Mesenchymal stem cell (in vitro differentiated cells and primary cell): ENCODE measurements at regions not wholly inside any gene's neighbourhood (a gene's known extent, or its start where the extent isn't known, plus 50 kb on each side); places are given as distances from the start of the nearest gene placed in this dataset.

Experiments used
- DNase-seq: peaks from one replicate; pipeline ENCODE4 v3.0.0-alpha.2; 2013
- H2AFZ ChIP-seq: one replicate; pipeline ENCODE4 v1.6.1; 2013; ENCODE audit warnings: low read depth, mild to moderate bottlenecking, control low read depth, inconsistent platforms, low read length, moderate library complexity
- H2AK5ac ChIP-seq: 2 replicates; pipeline ENCODE4 v1.6.1; 2013; ENCODE audit warnings: low read length, moderate library complexity, mild to moderate bottlenecking, inconsistent platforms; ENCODE audit not compliant: severe bottlenecking
- H2BK120ac ChIP-seq: one replicate; pipeline ENCODE4 v1.6.1; 2013; ENCODE audit warnings: low read depth, mild to moderate bottlenecking, inconsistent platforms, low read length, moderate library complexity
- H2BK12ac ChIP-seq, 2 experiments: one replicate each; pipeline ENCODE4 v1.6.1; 2013; ENCODE audit warnings: inconsistent platforms in 2 of 2, low read length in 2 of 2, mild to moderate bottlenecking in 2 of 2, moderate library complexity in 2 of 2, control low read depth in 1 of 2
- H2BK15ac ChIP-seq: one replicate; pipeline ENCODE4 v1.6.1; 2013; ENCODE audit warnings: mild to moderate bottlenecking, low read depth, inconsistent platforms; ENCODE audit not compliant: poor library complexity, severe bottlenecking
- H2BK5ac ChIP-seq: 2 replicates; pipeline ENCODE4 v1.6.1; 2013; ENCODE audit warnings: low read depth, mild to moderate bottlenecking, low read length, control low read depth, inconsistent platforms; ENCODE audit not compliant: poor library complexity, severe bottlenecking
- H3K14ac ChIP-seq, 2 experiments: one replicate each; pipeline ENCODE4 v1.6.1; 2013; ENCODE audit warnings: inconsistent platforms in 2 of 2, low read length in 2 of 2, control low read depth in 1 of 2, mild to moderate bottlenecking in 1 of 2, moderate library complexity in 1 of 2
- H3K18ac ChIP-seq, 2 experiments: one replicate each; pipeline ENCODE4 v1.6.1; 2013; ENCODE audit warnings: inconsistent platforms in 2 of 2, low read length in 2 of 2, control low read depth in 1 of 2, low read depth in 1 of 2, mild to moderate bottlenecking in 1 of 2
- H3K23ac ChIP-seq, 2 experiments: one replicate each; pipeline ENCODE4 v1.6.1; 2013; ENCODE audit warnings: inconsistent platforms in 2 of 2, low read length in 2 of 2, mild to moderate bottlenecking in 2 of 2, moderate library complexity in 2 of 2, control low read depth in 1 of 2
- H3K27ac ChIP-seq: 2 replicates; pipeline ENCODE4 v1.5.1; 2013; ENCODE audit warnings: mild to moderate bottlenecking, moderate library complexity, low read length, control low read depth, inconsistent platforms; ENCODE audit not compliant: poor library complexity, severe bottlenecking
- H3K27me3 ChIP-seq, 2 experiments: 2 replicates each; pipeline versions ENCODE4 v1.6.1 to v1.7.0; 2013; ENCODE audit warnings: low read length in 2 of 2, mild to moderate bottlenecking in 2 of 2, moderate library complexity in 2 of 2, control low read depth in 1 of 2, inconsistent platforms in 1 of 2; ENCODE audit not compliant: control insufficient read depth in 1 of 2, insufficient read depth in 1 of 2
- H3K36me3 ChIP-seq, 2 experiments: 2 replicates each; pipeline versions ENCODE4 v1.6.1 to v1.7.0; 2013; ENCODE audit warnings: low read length in 2 of 2, control low read depth in 1 of 2, inconsistent platforms in 1 of 2, low read depth in 1 of 2, mild to moderate bottlenecking in 1 of 2; ENCODE audit not compliant: insufficient read depth in 2 of 2, control insufficient read depth in 1 of 2
- H3K4ac ChIP-seq, 2 experiments: one replicate each; pipeline ENCODE4 v1.6.1; 2013; ENCODE audit warnings: inconsistent platforms in 2 of 2, low read length in 2 of 2, mild to moderate bottlenecking in 2 of 2, moderate library complexity in 2 of 2, control low read depth in 1 of 2, low read depth in 1 of 2
- H3K4me1 ChIP-seq: 2 replicates; pipeline ENCODE4 v1.6.1; 2013; ENCODE audit warnings: low read depth, low read length, control low read depth; ENCODE audit not compliant: control insufficient read depth, insufficient read depth
- H3K4me2 ChIP-seq: 2 replicates; pipeline ENCODE4 v1.6.1; 2013; ENCODE audit warnings: low read length, mild to moderate bottlenecking, inconsistent platforms; ENCODE audit not compliant: poor library complexity, severe bottlenecking
- H3K4me3 ChIP-seq, 2 experiments: 2 replicates each; pipeline versions ENCODE4 v1.5.1 to v1.7.0; 2013; ENCODE audit warnings: low read length in 2 of 2, mild to moderate bottlenecking in 2 of 2, control low read depth in 1 of 2, low read depth in 1 of 2; ENCODE audit not compliant: insufficient read depth in 1 of 2
- H3K79me1 ChIP-seq: replicated peaks from 2 replicates; pipeline ENCODE4 v1.6.1; 2013; ENCODE audit warnings: mild to moderate bottlenecking, control low read depth, low read length, inconsistent platforms; ENCODE audit not compliant: poor library complexity, severe bottlenecking
- H3K9ac ChIP-seq: 2 replicates; pipeline ENCODE4 v1.7.0; 2013; ENCODE audit warnings: mild to moderate bottlenecking, low read length, moderate library complexity
- H3K9me3 ChIP-seq: 2 replicates; pipeline ENCODE4 v1.7.0; 2013; ENCODE audit warnings: mild to moderate bottlenecking, low read length; ENCODE audit not compliant: control insufficient read depth
- H4K8ac ChIP-seq: one replicate; pipeline ENCODE4 v1.6.1; 2013; ENCODE audit warnings: inconsistent platforms, mild to moderate bottlenecking, low read length, moderate library complexity
- H4K91ac ChIP-seq: one replicate; pipeline ENCODE4 v1.6.1; 2013; ENCODE audit warnings: mild to moderate bottlenecking, low read length, inconsistent platforms
- WGBS: methylation state at CpG from one replicate; pipeline ENCODE4 v1.1.7; 2013; ENCODE audit warnings: mixed read lengths; 5-methylcytosine and 5-hydroxymethylcytosine counted together

DNA sequence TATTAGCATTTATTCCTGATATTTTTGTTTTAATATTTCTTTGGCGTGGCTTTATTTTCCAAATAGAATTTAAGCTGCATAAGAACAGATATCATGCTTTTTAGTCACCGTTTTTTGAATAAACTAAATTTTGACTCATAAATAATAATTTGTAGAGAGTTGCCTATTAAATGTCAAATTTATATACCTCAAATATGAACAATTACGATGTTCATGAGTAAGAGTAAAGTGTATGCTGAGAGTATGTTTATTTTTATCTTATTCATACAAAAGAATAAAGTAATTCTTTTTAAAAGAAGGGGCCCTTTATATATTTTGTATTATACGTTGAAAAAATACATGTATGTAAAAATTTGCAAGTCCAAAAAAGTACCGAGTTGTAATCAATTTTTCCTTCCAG, 126.5 kb upstream of the NRIP1 start:
- no peak overlapping the region for H2BK12ac ChIP-seq
- H3K4me3 ChIP-seq = no peak overlapping the region
- H3K27ac ChIP-seq = no peak overlapping the region
- H3K9me3 ChIP-seq = no peaks in the 10 kb centered on the region
- DNase-seq = no peak
- no peak overlapping the region for H3K4me2 ChIP-seq
- no peak overlapping the region for H3K23ac ChIP-seq
- H3K4ac ChIP-seq = no peak overlapping the region
- H3K14ac ChIP-seq = no peak overlapping the region
- H2BK5ac ChIP-seq = no peak overlapping the region
- H3K18ac ChIP-seq = no peak overlapping the region
- no peaks in the 10 kb centered on the region for H3K4me1 ChIP-seq
- H4K91ac ChIP-seq = no peak overlapping the region
- H3K27me3 ChIP-seq = no peaks in the 10 kb centered on the region
- H3K79me1 ChIP-seq = no peaks in the 10 kb centered on the region
- 100% methylated on average over 2 of the region's 5 CpGs for WGBS
- no peaks in the 10 kb centered on the region for H3K36me3 ChIP-seq
- H2AFZ ChIP-seq = no peak overlapping the region
- no peak overlapping the region for H2BK120ac ChIP-seq
- no peak overlapping the region for H2BK15ac ChIP-seq
- no peak overlapping the region for H3K9ac ChIP-seq
- no peak overlapping the region for H4K8ac ChIP-seq
- H2AK5ac ChIP-seq = no peak overlapping the region

DNA sequence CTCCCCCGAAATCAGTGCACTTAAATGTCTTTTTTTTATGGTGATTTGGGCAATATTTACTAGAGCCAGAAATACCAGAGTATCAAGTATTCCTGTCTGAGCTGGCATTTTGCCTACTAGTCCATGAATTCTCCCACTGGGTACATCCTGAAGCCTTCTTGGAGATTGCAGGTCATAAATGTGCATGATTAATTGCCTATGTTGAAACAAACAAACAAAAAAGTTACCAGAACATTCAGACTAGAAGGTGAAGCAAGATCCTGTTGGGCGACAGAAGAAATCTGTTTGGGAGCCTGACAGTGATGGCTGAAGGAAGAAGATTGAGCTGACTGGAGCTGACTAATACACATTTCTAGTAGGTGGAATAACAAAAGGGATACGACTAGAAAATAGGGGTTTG, 127.4 kb upstream of the NRIP1 start:
- H3K27me3 ChIP-seq = no peaks in the 10 kb centered on the region
- no peak overlapping the region for H2AK5ac ChIP-seq
- 61% methylated on average over 2 of the region's 3 CpGs for WGBS
- no peaks in the 10 kb centered on the region for H3K4me1 ChIP-seq
- DNase-seq = no peak
- no peaks in the 10 kb centered on the region for H3K79me1 ChIP-seq
- H3K4me3 ChIP-seq = no peak overlapping the region
- H3K23ac ChIP-seq = no peak overlapping the region
- H2BK15ac ChIP-seq = no peak overlapping the region
- H2BK5ac ChIP-seq = no peak overlapping the region
- no peak overlapping the region for H2AFZ ChIP-seq
- H4K8ac ChIP-seq = no peak overlapping the region
- H3K9me3 ChIP-seq = no peaks in the 10 kb centered on the region
- H3K4ac ChIP-seq = no peak overlapping the region
- no peak overlapping the region for H3K4me2 ChIP-seq
- no peak overlapping the region for H3K9ac ChIP-seq
- no peak overlapping the region for H3K18ac ChIP-seq
- no peak overlapping the region for H2BK12ac ChIP-seq
- no peak overlapping the region for H4K91ac ChIP-seq
- H3K27ac ChIP-seq = no peak overlapping the region
- no peaks in the 10 kb centered on the region for H3K36me3 ChIP-seq
- H2BK120ac ChIP-seq = no peak overlapping the region
- H3K14ac ChIP-seq = no peak overlapping the region

DNA sequence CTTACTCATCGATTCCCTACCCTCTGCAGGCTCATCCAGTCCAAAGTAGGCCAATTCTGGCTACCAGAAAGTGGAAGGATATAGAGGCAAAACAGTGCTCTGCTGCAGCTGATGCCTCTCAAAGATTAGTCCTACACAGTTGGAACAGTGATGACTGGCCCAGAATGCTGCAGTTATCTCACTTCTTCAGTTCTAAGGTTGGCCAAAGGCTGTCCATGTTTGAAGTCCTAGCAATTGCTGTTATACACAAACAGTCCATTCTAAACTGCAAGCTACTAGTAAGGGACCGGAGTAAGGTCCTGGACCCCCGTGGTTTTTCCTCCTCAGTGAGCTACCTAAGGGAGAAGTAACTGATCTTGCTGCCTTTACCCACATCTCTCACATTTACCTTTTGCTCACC, 129.1 kb upstream of the NRIP1 start:
- DNase-seq = no peak
- H4K91ac ChIP-seq = no peak overlapping the region
- no peak overlapping the region for H3K18ac ChIP-seq
- no peak overlapping the region for H4K8ac ChIP-seq
- no peak overlapping the region for H3K4me3 ChIP-seq
- no peak overlapping the region for H3K27ac ChIP-seq
- no peak overlapping the region for H2BK120ac ChIP-seq
- no peak overlapping the region for H3K14ac ChIP-seq
- no peaks in the 10 kb centered on the region for H3K9me3 ChIP-seq
- H2BK12ac ChIP-seq = no peak overlapping the region
- H2AK5ac ChIP-seq = no peak overlapping the region
- no peak overlapping the region for H2BK15ac ChIP-seq
- H3K79me1 ChIP-seq = no peaks in the 10 kb centered on the region
- H3K27me3 ChIP-seq = no peaks in the 10 kb centered on the region
- H3K4me2 ChIP-seq = no peak overlapping the region
- no peak overlapping the region for H2BK5ac ChIP-seq
- no peak overlapping the region for H3K4ac ChIP-seq
- H3K4me1 ChIP-seq = no peaks in the 10 kb centered on the region
- H3K23ac ChIP-seq = no peak overlapping the region
- no peak overlapping the region for H2AFZ ChIP-seq
- 78% methylated on average over 3 of the region's 3 CpGs for WGBS
- H3K9ac ChIP-seq = no peak overlapping the region
- no peaks in the 10 kb centered on the region for H3K36me3 ChIP-seq

DNA sequence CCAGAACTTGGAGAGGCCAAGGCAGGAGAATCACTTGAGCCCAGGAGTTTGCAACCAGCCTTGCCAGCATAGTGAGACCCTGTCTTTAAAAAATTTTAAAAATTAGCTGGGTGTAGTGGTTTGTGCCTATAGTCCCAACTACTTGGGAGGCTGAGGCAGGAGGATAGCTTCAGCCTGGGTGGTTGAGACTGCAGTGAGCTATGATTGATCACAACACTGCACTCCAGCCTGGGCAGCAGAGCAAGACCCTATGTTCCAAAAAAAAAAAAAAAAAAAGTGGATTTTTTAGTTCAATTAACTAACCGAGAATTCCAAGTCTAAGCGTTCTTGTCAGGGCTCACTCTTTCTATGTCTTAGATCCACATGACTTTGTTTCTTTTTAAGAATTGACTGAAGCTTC, 130.3 kb upstream of the NRIP1 start:
- H4K91ac ChIP-seq = no peak overlapping the region
- H3K4me2 ChIP-seq = no peak overlapping the region
- H3K4me1 ChIP-seq = no peaks in the 10 kb centered on the region
- H2BK12ac ChIP-seq = no peak overlapping the region
- DNase-seq = no peak
- H2BK120ac ChIP-seq = no peak overlapping the region
- no peak overlapping the region for H3K23ac ChIP-seq
- H4K8ac ChIP-seq = no peak overlapping the region
- H3K36me3 ChIP-seq = no peaks in the 10 kb centered on the region
- no peaks in the 10 kb centered on the region for H3K27me3 ChIP-seq
- H3K18ac ChIP-seq = no peak overlapping the region
- H3K4me3 ChIP-seq = no peak overlapping the region
- no peak overlapping the region for H2AK5ac ChIP-seq
- no peak overlapping the region for H3K14ac ChIP-seq
- no peaks in the 10 kb centered on the region for H3K79me1 ChIP-seq
- H2AFZ ChIP-seq = no peak overlapping the region
- H3K9ac ChIP-seq = no peak overlapping the region
- no peaks in the 10 kb centered on the region for H3K9me3 ChIP-seq
- no peak overlapping the region for H2BK5ac ChIP-seq
- no peak overlapping the region for H3K27ac ChIP-seq
- no peak overlapping the region for H2BK15ac ChIP-seq
- H3K4ac ChIP-seq = no peak overlapping the region
- 85% methylated on average over 2 of the region's 2 CpGs for WGBS
